Glomerular visceral epithelial cell (primary cell): ENCODE measurements at regions not wholly inside any gene's neighbourhood (a gene's known extent, or its start where the extent isn't known, plus 50 kb on each side); places are given as distances from the start of the nearest gene placed in this dataset.
"Not testable (repeated sequence)": the region's sequence is repeated elsewhere in the genome, so short reads cannot be mapped to it uniquely, and the experiment has no call there.

Experiments
- DNase-seq: peaks from one replicate; pipeline ENCODE4 v3.0.0-alpha.2; 2016; ENCODE audit errors: extremely low spot score

- no peak for DNase-seq
Observed at GRCh38 chr13:79187917-79188690, 218.0 kb downstream of the RBM26 start.

DNA sequence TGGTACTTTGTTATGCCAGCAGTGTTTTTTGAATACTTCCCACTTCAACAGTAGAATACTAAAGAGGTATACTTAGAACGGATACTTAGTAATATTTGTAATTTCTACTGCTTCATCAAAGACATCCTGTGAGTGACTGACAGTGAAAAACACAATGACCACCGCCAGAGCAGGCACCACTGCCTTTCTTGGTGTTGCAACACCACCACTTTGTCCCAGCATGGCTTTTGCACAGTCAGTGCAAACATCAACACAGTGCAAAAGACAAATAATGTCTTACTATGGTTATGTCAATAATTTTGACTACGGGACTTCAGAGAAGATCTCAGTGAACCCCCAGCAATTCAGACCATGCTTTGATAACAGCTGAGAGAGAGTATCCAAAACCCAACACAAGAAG is 220.5 kb downstream of the RBM26 start:
- DNase-seq = no peak

DNA sequence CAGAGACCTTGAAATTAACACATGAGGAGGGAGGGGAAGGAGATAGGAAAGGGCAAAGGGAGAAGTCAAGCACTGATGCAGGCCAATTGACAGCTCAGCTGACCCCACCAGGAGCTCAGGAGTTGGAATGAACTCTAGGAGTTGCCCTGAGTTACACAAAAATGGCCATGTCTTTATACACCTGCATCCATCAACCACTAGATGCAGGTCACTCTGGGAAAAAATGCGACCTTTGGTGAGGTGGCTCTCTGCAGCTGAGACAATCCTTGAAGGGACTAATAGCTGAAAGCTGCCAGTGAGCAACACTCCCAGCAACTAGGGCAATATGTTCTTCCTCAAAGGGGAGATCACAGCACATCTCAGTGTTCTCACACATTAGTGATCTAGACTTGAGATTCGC is 222.8 kb downstream of the RBM26 start:
- no peak for DNase-seq

DNA sequence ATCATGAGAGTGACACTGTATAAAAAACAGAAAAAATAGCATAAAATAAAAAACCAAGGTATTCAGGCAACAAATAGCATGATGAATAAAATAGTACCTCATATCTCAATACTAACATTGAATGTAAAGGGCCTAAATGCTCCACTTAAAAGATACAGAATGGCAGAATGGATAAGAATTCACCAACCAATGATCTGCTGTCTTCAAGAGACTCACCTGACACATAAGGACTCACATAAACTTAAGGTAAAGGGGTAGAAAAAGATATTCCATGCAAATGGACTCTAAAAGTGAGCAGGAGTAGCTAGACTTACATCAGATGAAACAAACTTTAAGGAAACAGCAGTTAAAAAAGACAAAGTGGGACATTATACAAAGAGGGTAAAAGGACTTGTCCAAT is 232.4 kb downstream of the RBM26 start:
- not testable (repeated sequence) for DNase-seq

DNA sequence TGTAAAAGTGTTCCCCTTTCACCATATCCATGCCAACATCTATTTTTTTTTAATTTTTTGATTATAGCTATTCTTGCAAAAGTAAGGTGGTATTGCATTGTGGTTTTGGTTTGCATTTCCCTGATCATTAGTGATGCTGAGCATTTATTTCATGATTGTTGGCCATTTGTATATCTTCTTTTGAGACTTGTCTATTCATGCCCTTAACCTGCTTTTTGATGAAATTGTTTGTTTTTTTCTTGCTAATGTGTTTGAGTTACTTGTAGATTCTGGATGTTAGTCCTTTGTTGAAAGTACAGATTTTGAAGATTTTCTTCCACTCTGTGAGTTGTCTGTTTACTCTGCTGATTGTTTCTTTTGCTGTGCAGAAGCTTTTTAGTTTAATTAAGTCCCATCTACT is 233.1 kb downstream of the RBM26 start:
- DNase-seq = not testable (repeated sequence)

- no peak for DNase-seq
Observed at GRCh38 chr13:79171141-79172061, 234.7 kb downstream of the RBM26 start.

- no peak for DNase-seq
Observed at GRCh38 chr13:79160818-79161217, 245.2 kb downstream of the RBM26 start.

- DNase-seq = no peak
Observed at GRCh38 chr13:79155883-79156282, 250.2 kb downstream of the RBM26 start.

DNA sequence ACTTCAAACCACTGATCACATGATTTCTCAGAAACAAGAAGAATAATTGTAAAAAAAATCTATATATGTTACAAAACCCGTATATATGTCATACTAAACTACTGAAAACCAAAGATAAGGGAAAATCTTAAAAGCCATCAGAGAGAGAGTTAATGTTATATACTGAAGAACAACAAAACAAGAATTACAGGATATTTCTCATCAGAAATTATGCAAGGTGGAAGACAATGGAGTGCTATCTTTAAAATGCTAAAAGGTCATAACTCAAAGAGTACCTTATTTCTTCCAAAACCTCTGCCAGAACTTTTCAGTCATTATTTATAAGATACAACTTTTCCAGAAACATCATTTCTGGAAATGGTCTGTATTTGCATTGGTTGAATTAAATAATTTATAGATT is 256.8 kb downstream of the RBM26 start:
- DNase-seq = no peak

- no peak for DNase-seq
Observed at GRCh38 chr13:79141082-79141481, 265.0 kb downstream of the RBM26 start.

DNA sequence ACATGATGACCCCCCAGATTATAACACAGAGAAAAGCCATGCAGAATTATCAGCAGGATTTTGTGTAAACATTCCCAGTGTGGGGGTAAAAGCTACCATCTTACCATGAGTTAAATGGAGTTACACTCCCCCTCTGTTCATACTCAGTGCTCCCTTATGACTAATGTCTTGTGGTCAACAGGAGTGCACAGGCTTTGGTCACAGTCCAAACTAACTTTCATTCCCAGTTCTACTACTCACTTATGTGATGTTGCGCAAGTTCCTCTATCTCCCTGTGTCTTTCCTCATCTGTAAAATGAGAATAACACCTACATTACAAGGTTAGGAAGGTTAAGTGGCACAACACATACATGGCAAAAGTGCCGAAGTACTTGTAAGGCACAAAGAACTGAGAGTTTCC is 277.9 kb downstream of the RBM26 start:
- DNase-seq = peak; percentile 63

DNA sequence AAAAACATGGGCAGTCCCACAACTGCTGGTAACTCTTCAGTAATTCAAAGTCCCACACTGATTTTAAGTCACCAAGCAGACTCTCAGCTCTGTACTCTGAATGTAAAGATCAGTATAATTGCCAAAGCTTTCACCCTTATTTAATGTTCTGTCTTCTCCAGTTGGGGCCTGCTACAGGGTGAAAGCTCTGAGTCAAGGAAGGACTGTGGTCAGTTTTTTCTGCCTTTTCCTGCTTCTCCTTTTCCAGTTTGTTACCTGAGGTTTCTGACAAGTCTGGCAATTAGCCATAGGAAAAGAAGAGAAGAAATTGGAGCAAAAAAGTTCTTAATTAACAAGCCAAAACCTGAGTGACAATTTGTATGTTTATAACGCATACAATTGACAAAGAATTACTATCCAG is 279.3 kb downstream of the RBM26 start:
- no peak for DNase-seq

- no peak for DNase-seq
Observed at GRCh38 chr13:79124183-79124582, 281.9 kb downstream of the RBM26 start.

- DNase-seq = no peak
Observed at GRCh38 chr13:79121286-79121685, 284.8 kb downstream of the RBM26 start.

- DNase-seq = no peak
Observed at GRCh38 chr13:79119578-79120107, 286.4 kb downstream of the RBM26 start.

DNA sequence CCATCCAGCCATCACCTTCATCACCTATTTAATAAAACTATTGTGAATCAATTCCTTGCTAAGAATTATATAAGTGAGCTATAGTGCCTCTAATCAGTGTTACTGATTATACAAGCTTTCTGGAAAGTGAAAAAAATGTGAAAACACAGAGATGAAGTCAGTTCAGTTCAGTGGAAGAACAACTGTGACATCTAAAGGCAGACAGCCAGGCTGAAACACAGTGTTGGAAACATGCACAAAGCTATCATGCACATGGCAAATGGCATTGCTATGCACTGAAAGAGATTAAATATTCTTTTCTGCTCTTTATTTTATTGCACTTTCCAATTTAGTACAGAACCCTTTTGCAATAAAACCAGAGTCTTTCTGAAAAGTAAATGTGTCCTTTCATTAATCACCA is 294.0 kb downstream of the RBM26 start:
- DNase-seq = no peak

GRCh38 chr13:79108914-79109643 is 297.0 kb downstream of the RBM26 start:
- no peak for DNase-seq

DNA sequence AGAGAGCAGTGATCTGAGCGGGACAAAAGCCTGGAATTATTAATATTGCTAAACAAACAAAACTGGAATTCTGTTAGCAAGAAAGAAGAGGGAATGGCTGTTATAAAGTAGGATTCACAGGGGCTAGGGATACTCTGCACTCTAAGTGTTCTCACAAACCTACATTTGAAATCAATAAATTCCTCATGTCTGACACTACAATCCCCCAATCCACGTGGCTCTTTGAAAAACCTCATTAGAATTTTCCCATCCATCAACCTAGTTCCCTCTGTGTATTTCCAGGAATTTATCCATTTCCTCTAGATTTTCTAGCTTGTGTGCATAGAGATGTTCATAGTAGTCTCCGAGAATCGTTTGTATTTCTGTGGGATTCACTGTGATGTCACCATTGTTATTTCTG is 307.5 kb downstream of the RBM26 start:
- DNase-seq = no peak

DNA sequence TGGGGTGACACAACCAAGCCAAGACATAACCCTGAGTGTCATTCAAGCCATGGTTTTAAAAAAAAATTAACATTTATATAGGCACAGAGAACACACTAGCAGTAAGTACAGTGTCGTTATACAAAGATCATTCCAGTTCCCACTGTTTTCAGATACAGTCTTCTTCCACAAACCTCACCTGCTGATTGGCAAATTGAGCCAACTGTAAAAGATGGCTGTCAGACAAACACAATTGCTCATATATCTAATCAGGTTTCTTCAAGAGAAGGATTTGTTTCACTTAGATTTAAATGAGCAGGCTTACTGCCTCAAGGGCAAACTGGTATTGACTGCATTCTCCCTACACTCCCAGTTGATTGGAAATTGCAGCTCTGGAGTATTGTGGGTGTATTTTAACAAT is 308.9 kb downstream of the RBM26 start:
- no peak for DNase-seq

GRCh38 chr13:79096099-79096498 is 310.0 kb downstream of the RBM26 start:
- no peak for DNase-seq

GRCh38 chr13:79090552-79091124 is 315.4 kb downstream of the RBM26 start:
- no peak for DNase-seq
